Prostate gland (tissue), 2 donors: ENCODE measurements at regions not wholly inside any gene's neighbourhood (a gene's known extent, or its start where the extent isn't known, plus 50 kb on each side); places are given as distances from the start of the nearest gene placed in this dataset.

Source experiments
- POLR2A ChIP-seq: fragments of 450-650 bp; IDR thresholded peaks from one replicate; pipeline ENCODE4 v1.6.1; 2016; ENCODE audit warnings: antibody characterized with exemption, mild to moderate bottlenecking
- POLR2AphosphoS5 ChIP-seq: sonication (generic); formaldehyde crosslinking; IDR thresholded peaks from one replicate; pipeline ENCODE4 v1.6.1; 2017; ENCODE audit warnings: antibody characterized with exemption
- TF ChIP-seq, protein P1 (sequence below), 4 experiments: fragments of 200-600 bp in 2 of 4; fragments of 450-650 bp in 2 of 4; sonication (generic) in 2 of 4; IDR thresholded peaks; 1 replicate in 3 of 4; 2 replicates in 1 of 4; pipeline ENCODE4 v1.5.1; 2016 to 2019; ENCODE audit warnings: antibody characterized with exemption in 4 of 4, mild to moderate bottlenecking in 2 of 4, moderate library complexity in 2 of 4

DNA sequence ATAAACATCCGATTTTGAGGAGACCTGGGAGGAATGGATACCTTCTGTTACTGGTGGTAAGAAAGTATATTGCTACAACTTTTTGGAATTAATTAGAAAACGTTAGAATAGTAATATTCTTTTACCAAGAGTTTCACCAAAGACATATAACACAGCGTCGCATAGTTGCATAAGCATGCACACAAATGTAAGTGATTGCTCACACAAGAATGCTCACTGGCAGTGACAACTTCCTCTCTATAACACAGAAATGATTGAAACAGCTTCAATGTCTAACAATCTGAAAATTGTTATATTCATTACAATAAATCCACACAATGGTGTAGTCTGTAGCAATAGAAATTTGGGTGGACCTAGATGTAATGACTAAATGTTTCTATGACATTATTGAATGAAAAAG, 998.6 kb downstream of the TTLL7 start:
- TF ChIP-seq, protein P1, sequence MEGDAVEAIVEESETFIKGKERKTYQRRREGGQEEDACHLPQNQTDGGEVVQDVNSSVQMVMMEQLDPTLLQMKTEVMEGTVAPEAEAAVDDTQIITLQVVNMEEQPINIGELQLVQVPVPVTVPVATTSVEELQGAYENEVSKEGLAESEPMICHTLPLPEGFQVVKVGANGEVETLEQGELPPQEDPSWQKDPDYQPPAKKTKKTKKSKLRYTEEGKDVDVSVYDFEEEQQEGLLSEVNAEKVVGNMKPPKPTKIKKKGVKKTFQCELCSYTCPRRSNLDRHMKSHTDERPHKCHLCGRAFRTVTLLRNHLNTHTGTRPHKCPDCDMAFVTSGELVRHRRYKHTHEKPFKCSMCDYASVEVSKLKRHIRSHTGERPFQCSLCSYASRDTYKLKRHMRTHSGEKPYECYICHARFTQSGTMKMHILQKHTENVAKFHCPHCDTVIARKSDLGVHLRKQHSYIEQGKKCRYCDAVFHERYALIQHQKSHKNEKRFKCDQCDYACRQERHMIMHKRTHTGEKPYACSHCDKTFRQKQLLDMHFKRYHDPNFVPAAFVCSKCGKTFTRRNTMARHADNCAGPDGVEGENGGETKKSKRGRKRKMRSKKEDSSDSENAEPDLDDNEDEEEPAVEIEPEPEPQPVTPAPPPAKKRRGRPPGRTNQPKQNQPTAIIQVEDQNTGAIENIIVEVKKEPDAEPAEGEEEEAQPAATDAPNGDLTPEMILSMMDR (IDR thresholded peaks at IDR 0.05): no peak
- no peak for TF ChIP-seq POLR2AphosphoS5
- TF ChIP-seq POLR2A: no peak
